ENCODE measurements at regions not wholly inside any gene's neighbourhood (a gene's known extent, or its start where the extent isn't known, plus 50 kb on each side); places are given as distances from the start of the nearest gene placed in this dataset.

DNA sequence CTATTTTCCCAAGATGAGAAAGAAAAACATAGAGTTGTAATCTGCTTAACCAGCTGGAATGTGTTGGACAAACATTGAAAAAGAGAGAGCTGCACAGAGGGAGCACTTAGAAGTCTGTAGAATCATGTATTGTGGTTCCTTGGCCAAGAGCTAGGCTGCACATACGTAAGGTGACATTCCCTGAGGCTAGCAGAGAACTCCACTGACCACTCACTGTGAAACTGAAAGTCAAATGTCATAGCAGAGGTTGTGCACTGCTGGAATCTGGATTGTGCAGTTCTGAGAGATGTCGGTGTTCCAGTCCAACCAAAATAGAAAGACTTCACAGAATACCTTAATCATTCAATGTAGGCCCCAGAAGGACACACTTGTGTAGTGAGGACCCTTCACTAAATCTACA is 772.8 kb upstream of the RAG2 start:
- Mint-ChIP-seq H3K4me1 (ENCODE audit: low read depth, unreplicated experiment) (no peaks in the 10 kb centered on the region), H3K9me3 (ENCODE audit: low read depth, unreplicated experiment) (peaks cover 7% of the 10 kb centered on the region), H3K4me3 (ENCODE audit: low read depth, unreplicated experiment) (no peak overlapping the region), H3K27ac (ENCODE audit: unreplicated experiment) (no peak overlapping the region), H3K36me3 (ENCODE audit: insufficient read depth, unreplicated experiment) (no peaks in the 10 kb centered on the region), H3K27me3 (ENCODE audit: unreplicated experiment) (no peaks in the 10 kb centered on the region)
- CTCF ChIA-PET: no interaction called here
- DNase-seq: no peak
- TF ChIP-seq, protein P1, sequence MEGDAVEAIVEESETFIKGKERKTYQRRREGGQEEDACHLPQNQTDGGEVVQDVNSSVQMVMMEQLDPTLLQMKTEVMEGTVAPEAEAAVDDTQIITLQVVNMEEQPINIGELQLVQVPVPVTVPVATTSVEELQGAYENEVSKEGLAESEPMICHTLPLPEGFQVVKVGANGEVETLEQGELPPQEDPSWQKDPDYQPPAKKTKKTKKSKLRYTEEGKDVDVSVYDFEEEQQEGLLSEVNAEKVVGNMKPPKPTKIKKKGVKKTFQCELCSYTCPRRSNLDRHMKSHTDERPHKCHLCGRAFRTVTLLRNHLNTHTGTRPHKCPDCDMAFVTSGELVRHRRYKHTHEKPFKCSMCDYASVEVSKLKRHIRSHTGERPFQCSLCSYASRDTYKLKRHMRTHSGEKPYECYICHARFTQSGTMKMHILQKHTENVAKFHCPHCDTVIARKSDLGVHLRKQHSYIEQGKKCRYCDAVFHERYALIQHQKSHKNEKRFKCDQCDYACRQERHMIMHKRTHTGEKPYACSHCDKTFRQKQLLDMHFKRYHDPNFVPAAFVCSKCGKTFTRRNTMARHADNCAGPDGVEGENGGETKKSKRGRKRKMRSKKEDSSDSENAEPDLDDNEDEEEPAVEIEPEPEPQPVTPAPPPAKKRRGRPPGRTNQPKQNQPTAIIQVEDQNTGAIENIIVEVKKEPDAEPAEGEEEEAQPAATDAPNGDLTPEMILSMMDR (IDR thresholded peaks at IDR 0.05; ENCODE audit: unreplicated experiment): no peak
- intact Hi-C loops (cut with micrococcal nuclease; ENCODE audit: unreplicated experiment): no loop called here
- no TSS peak for BruUV-seq (replicated peaks)

DNA sequence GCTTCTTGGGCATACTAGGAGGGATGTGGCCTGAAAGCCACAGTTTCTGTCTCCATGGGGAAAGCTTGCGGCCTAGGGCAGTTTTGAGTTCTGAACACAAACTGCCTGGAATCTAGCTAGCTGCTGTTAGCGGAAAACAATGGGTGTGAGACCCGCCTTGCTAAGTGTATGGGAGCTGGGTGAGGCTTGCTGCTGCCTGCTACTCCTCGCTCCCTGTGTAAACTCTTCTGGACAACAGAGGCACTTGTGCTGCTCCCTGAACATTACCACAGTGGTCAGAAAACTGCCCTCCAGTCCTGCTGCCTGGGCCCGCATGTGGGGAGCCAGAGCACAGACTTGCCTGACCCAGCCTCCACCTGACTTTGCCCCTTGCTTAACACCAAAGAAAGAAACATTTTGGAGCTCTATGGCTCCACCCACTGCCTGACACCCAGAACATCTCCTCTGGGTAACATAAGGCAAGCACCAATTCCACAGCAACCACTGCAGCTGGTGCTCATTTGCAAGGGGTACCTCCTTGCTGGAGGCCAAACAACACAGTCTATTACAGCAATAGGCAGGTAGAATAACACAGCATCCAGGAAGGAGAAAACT is 766.3 kb upstream of the RAG2 start:
- H3K9me3 Mint-ChIP-seq (ENCODE audit: low read depth, unreplicated experiment): no peaks in the 10 kb centered on the region
- no peak overlapping the region for H3K27ac Mint-ChIP-seq (ENCODE audit: unreplicated experiment)
- BruUV-seq (replicated peaks): no TSS peak
- intact Hi-C loops (cut with micrococcal nuclease; ENCODE audit: unreplicated experiment): no loop called here
- TF ChIP-seq, protein P1 (IDR thresholded peaks at IDR 0.05; ENCODE audit: unreplicated experiment): no peak
- H3K4me1 Mint-ChIP-seq (ENCODE audit: low read depth, unreplicated experiment): no peaks in the 10 kb centered on the region
- DNase-seq: no peak
- H3K27me3 Mint-ChIP-seq (ENCODE audit: unreplicated experiment): no peaks in the 10 kb centered on the region
- CTCF ChIA-PET: no interaction called here
- H3K4me3 Mint-ChIP-seq (ENCODE audit: low read depth, unreplicated experiment): no peak overlapping the region
- no peaks in the 10 kb centered on the region for H3K36me3 Mint-ChIP-seq (ENCODE audit: insufficient read depth, unreplicated experiment)

DNA sequence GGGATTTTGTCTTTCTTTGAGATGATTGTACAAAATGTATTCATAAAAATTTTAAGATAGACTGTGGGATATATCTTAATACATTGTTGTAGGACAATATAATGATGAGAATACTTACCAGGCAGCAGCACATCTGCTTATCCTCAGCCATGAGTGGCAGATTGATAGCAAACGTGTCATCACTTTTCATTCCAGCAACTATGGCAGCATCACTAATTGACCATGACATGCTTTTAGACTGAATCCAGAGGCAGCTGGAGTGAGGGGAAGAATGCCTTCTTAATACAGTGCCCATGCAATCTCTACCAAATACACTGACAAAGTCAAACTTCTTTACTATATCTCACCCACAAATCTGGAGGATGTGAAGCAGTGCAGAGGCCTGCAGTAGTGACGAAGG is 755.2 kb upstream of the RAG2 start:
- no peaks in the 10 kb centered on the region for H3K36me3 Mint-ChIP-seq (ENCODE audit: insufficient read depth, unreplicated experiment)
- no peak for DNase-seq
- intact Hi-C loops (cut with micrococcal nuclease; ENCODE audit: unreplicated experiment): no loop called here
- H3K4me3 Mint-ChIP-seq (ENCODE audit: low read depth, unreplicated experiment): no peak overlapping the region
- CTCF ChIA-PET: no interaction called here
- BruUV-seq (replicated peaks): no TSS peak
- no peaks in the 10 kb centered on the region for H3K27me3 Mint-ChIP-seq (ENCODE audit: unreplicated experiment)
- no peak overlapping the region for H3K27ac Mint-ChIP-seq (ENCODE audit: unreplicated experiment)
- TF ChIP-seq, protein P1 (IDR thresholded peaks at IDR 0.05; ENCODE audit: unreplicated experiment): no peak
- H3K4me1 Mint-ChIP-seq (ENCODE audit: low read depth, unreplicated experiment): no peaks in the 10 kb centered on the region
- H3K9me3 Mint-ChIP-seq (ENCODE audit: low read depth, unreplicated experiment): peaks cover 11% of the 10 kb centered on the region

DNA sequence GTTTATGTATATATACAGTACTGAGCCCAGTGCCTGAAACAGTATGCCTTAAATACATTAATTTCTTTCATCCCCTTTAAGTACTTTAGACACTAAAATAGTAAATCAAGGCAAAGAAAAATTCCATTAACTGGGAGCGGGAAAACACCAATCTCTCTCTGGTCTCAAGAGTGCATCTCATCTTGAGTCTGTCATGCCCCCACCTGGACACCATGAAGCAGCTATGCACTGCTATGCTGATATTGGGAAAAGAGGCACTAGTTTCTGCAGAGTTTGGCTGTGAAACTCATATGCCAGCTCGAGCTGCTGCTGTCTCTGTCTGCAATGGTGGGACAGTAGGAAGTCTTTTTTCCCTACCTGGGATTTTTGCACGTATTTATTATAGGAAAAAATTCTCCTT is 754.4 kb upstream of the RAG2 start:
- CTCF ChIA-PET: no interaction called here
- no peak overlapping the region for H3K27ac Mint-ChIP-seq (ENCODE audit: unreplicated experiment)
- no peaks in the 10 kb centered on the region for H3K36me3 Mint-ChIP-seq (ENCODE audit: insufficient read depth, unreplicated experiment)
- TF ChIP-seq, protein P1 (IDR thresholded peaks at IDR 0.05; ENCODE audit: unreplicated experiment): no peak
- no TSS peak for BruUV-seq (replicated peaks)
- H3K4me3 Mint-ChIP-seq (ENCODE audit: low read depth, unreplicated experiment): no peak overlapping the region
- no peaks in the 10 kb centered on the region for H3K27me3 Mint-ChIP-seq (ENCODE audit: unreplicated experiment)
- H3K4me1 Mint-ChIP-seq (ENCODE audit: low read depth, unreplicated experiment): no peaks in the 10 kb centered on the region
- peaks cover 9% of the 10 kb centered on the region for H3K9me3 Mint-ChIP-seq (ENCODE audit: low read depth, unreplicated experiment)
- intact Hi-C loops (cut with micrococcal nuclease; ENCODE audit: unreplicated experiment): no loop called here
- DNase-seq: no peak

Measured in Calu3 (cell line).